CD4-positive, alpha-beta T cell treated with Interleukin-17A for 4 hours (primary cell): ENCODE measurements at regions not wholly inside any gene's neighbourhood (a gene's known extent, or its start where the extent isn't known, plus 50 kb on each side); places are given as distances from the start of the nearest gene placed in this dataset.
"Not testable (repeated sequence)": the region's sequence is repeated elsewhere in the genome, so short reads cannot be mapped to it uniquely, and the experiment has no call there.

Experiments used
- DNase-seq: peaks from one replicate; pipeline ENCODE4 v3.0.0-alpha.2; 2020; ENCODE audit warnings: mixed read lengths

- no peak for DNase-seq
Measured at GRCh38 chr11:42329929-42330565, 870.6 kb upstream of the LRRC4C start.

- DNase-seq, result no peak
Measured at GRCh38 chr11:42337786-42338455, 878.5 kb upstream of the LRRC4C start.

GRCh38 chr11:42344204-42344792, 884.8 kb upstream of the LRRC4C start:
- DNase-seq, result no peak

- no peak for DNase-seq
Measured at GRCh38 chr11:42345933-42346332, 886.5 kb upstream of the LRRC4C start.

GRCh38 chr11:42363701-42364100, 904.2 kb upstream of the LRRC4C start:
- DNase-seq, result no peak

- no peak for DNase-seq
Measured at GRCh38 chr11:42390116-42390515, 921.7 kb upstream of the API5 start.

GRCh38 chr11:42397483-42397882, 914.3 kb upstream of the API5 start:
- no peak for DNase-seq

- no peak for DNase-seq
Measured at GRCh38 chr11:42407341-42407740, 904.5 kb upstream of the API5 start.

GRCh38 chr11:42410251-42410955, 901.4 kb upstream of the API5 start:
- no peak for DNase-seq

GRCh38 chr11:42412590-42412989, 899.2 kb upstream of the API5 start:
- no peak for DNase-seq

- no peak for DNase-seq
Measured at GRCh38 chr11:42417691-42418090, 894.1 kb upstream of the API5 start.

- no peak for DNase-seq
Measured at GRCh38 chr11:42422090-42422489, 889.7 kb upstream of the API5 start.

GRCh38 chr11:42434911-42435310, 876.9 kb upstream of the API5 start:
- DNase-seq, result not testable (repeated sequence)

- DNase-seq, result no peak
Measured at GRCh38 chr11:42444406-42444805, 867.4 kb upstream of the API5 start.

GRCh38 chr11:42462558-42463310, 849.1 kb upstream of the API5 start:
- no peak for DNase-seq

- DNase-seq, result no peak
Measured at GRCh38 chr11:42465623-42466022, 846.2 kb upstream of the API5 start.

- DNase-seq, result no peak
Measured at GRCh38 chr11:42473106-42473505, 838.7 kb upstream of the API5 start.

GRCh38 chr11:42482822-42483221, 829.0 kb upstream of the API5 start:
- no peak for DNase-seq

- DNase-seq, result no peak
Measured at GRCh38 chr11:42490506-42490905, 821.3 kb upstream of the API5 start.

- no peak for DNase-seq
Measured at GRCh38 chr11:42494459-42494858, 817.3 kb upstream of the API5 start.

- no peak for DNase-seq
Measured at GRCh38 chr11:42498971-42499370, 812.8 kb upstream of the API5 start.

GRCh38 chr11:42502151-42502550, 809.6 kb upstream of the API5 start:
- no peak for DNase-seq

GRCh38 chr11:42521994-42522393, 789.8 kb upstream of the API5 start:
- no peak for DNase-seq
